Type B pancreatic cell (in vitro differentiated cells): ENCODE measurements at regions not wholly inside any gene's neighbourhood (a gene's known extent, or its start where the extent isn't known, plus 50 kb on each side); places are given as distances from the start of the nearest gene placed in this dataset.

Source experiments
- DNase-seq: peaks from one replicate; pipeline ENCODE4 v3.0.0; 2021; ENCODE audit warnings: mixed read lengths; ENCODE audit not compliant: unreplicated experiment; ENCODE audit errors: extremely low spot score
- H3K27ac Mint-ChIP-seq: 2 replicates; pipeline ENCODE4 v1.8.0; 2021; ENCODE audit warnings: mild to moderate bottlenecking, mixed read lengths
- H3K27me3 Mint-ChIP-seq: 2 replicates; pipeline ENCODE4 v1.8.0; 2021; ENCODE audit warnings: mixed read lengths
- H3K36me3 Mint-ChIP-seq: 2 replicates; pipeline ENCODE4 v1.8.0; 2021; ENCODE audit warnings: mixed read lengths
- H3K4me1 Mint-ChIP-seq: one replicate; pipeline ENCODE4 v1.8.0; 2021; ENCODE audit warnings: mixed read lengths; ENCODE audit not compliant: unreplicated experiment
- H3K4me3 Mint-ChIP-seq: 2 replicates; pipeline ENCODE4 v1.8.0; 2021; ENCODE audit warnings: mild to moderate bottlenecking, mixed read lengths
- H3K9me3 Mint-ChIP-seq: 2 replicates; pipeline ENCODE4 v1.8.0; 2021; ENCODE audit warnings: mixed read lengths
- TF ChIP-seq, protein P1 (sequence below): fragments of 200-600 bp; sonication (generic); conservative IDR thresholded peaks from 2 replicates; pipeline ENCODE4 v1.5.0; 2021; ENCODE audit warnings: antibody characterized with exemption, mild to moderate bottlenecking

DNA sequence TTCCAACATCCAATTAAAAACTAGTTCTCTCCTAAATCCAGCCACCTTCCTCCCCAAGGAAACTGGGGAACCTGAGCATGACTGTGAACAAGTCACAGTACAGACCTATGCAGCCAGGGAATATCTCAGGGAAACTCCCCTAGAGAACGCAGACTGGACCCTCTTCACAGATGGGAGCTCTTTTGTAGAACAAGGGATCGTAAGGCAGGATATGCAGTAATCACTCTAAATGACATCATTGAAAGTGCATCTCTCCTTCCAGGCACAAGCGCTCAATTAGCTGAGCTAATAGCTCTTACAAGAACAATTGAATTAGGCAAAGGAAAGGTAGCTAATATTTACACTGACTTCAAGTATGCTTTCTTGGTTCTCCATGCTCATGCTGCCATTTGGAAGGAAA lies 1331.7 kb downstream of the UQCRFS1 start:
- no peaks in the 10 kb centered on the region for H3K36me3 Mint-ChIP-seq
- no peaks in the 10 kb centered on the region for H3K27me3 Mint-ChIP-seq
- no peak for DNase-seq
- H3K9me3 Mint-ChIP-seq, result no peaks in the 10 kb centered on the region
- H3K4me3 Mint-ChIP-seq, result no peak overlapping the region
- H3K4me1 Mint-ChIP-seq, result no peaks in the 10 kb centered on the region
- TF ChIP-seq, protein P1, sequence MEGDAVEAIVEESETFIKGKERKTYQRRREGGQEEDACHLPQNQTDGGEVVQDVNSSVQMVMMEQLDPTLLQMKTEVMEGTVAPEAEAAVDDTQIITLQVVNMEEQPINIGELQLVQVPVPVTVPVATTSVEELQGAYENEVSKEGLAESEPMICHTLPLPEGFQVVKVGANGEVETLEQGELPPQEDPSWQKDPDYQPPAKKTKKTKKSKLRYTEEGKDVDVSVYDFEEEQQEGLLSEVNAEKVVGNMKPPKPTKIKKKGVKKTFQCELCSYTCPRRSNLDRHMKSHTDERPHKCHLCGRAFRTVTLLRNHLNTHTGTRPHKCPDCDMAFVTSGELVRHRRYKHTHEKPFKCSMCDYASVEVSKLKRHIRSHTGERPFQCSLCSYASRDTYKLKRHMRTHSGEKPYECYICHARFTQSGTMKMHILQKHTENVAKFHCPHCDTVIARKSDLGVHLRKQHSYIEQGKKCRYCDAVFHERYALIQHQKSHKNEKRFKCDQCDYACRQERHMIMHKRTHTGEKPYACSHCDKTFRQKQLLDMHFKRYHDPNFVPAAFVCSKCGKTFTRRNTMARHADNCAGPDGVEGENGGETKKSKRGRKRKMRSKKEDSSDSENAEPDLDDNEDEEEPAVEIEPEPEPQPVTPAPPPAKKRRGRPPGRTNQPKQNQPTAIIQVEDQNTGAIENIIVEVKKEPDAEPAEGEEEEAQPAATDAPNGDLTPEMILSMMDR, result no peak
- H3K27ac Mint-ChIP-seq, result no peak overlapping the region

DNA sequence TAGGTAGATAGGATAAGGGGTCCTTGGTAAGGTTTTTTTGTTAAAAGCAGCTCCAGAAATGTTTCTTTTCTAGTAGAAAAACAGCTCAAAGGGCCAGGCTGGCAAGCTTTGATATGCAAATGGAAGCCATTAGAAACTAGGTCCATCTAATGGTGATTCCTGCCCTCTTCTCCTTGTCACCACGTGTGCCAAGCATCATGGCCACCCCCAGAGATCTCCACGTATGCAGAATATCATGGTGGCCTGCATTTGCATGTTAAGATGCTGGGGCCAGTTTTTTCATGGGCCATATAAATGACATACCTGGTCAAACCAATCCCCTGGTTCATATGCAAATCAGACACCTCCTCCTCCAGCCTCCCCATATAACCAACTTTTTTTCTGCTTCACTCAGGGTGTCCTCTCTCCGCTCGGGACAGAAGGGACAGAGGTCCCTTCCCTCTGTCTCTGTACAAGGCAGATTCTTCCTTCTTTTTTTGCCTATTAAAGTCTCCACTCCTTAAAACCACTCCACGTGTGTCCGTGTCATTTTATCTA lies 1335.9 kb downstream of the UQCRFS1 start:
- no peak for DNase-seq
- H3K36me3 Mint-ChIP-seq, result no peaks in the 10 kb centered on the region
- TF ChIP-seq, protein P1, result no peak
- no peaks in the 10 kb centered on the region for H3K27me3 Mint-ChIP-seq
- H3K27ac Mint-ChIP-seq, result no peak overlapping the region
- H3K4me3 Mint-ChIP-seq, result no peak overlapping the region
- no peaks in the 10 kb centered on the region for H3K9me3 Mint-ChIP-seq
- H3K4me1 Mint-ChIP-seq, result no peaks in the 10 kb centered on the region

DNA sequence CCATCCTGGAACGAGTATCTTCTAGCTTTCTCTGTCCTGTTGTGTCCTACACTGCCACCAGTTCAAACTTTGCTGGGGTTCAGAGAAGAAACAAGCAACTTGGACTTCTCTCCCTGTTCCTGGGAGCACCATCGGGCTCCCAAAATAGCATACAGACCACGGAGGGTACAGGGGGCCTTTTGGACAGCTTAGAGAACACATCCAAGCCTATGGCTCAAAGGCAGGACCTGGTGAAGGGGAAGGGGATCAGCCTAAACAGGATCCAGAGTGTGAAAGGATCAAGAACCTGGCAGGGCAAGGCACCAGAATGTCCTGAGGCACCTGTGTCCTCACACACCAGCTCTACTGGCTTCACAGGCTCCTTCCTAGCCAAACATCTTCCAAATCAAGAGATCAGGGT lies 1336.5 kb downstream of the UQCRFS1 start:
- Mint-ChIP-seq H3K4me1 (no peaks in the 10 kb centered on the region), H3K36me3 (no peaks in the 10 kb centered on the region), H3K4me3 (no peak overlapping the region), H3K27me3 (no peaks in the 10 kb centered on the region), H3K27ac (no peak overlapping the region), H3K9me3 (no peaks in the 10 kb centered on the region)
- TF ChIP-seq, protein P1, result no peak
- no peak for DNase-seq

DNA sequence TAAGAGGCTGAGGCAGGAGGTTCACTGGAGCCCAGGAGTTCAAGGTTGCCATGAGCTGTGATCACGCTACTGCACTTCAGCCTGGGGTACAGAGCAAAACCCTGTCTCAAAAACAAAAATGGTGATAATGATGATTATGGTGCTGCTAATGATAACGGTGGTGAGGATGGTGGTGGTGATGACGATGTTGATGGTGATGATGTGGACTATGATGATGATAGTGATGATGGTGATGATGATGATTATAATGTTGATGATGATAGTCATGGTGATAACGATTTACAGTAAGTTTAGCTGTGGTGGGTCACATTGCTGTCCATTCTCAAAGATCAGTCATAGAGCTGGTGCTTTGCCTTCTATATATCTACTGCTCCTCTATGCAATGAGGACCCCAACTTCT lies 1340.6 kb downstream of the UQCRFS1 start:
- Mint-ChIP-seq H3K4me1 (no peaks in the 10 kb centered on the region), H3K27me3 (no peaks in the 10 kb centered on the region), H3K27ac (no peak overlapping the region), H3K4me3 (no peak overlapping the region), H3K9me3 (no peaks in the 10 kb centered on the region), H3K36me3 (no peaks in the 10 kb centered on the region)
- TF ChIP-seq, protein P1, result no peak
- DNase-seq, result no peak

DNA sequence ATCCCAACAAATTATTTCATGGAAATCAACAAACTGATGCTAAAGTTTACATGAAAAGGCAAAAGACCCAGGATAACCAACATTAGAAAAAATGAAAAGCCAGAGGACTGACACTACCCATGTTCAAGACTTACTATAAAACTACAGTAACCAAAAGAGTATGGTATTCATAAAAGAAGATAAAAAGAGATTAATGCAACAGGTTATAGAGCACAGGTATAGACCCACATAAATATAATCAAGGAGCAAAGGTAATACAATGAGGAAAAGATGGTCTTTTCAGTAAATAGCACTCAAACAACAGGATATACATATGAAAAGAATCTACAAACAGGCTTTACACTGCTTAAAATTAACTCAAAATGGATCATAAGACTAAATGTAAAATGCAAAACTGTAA lies 1342.7 kb downstream of the UQCRFS1 start:
- Mint-ChIP-seq H3K4me1 (no peaks in the 10 kb centered on the region), H3K4me3 (no peak overlapping the region), H3K27ac (no peak overlapping the region), H3K36me3 (no peaks in the 10 kb centered on the region), H3K9me3 (peaks cover 7% of the 10 kb centered on the region), H3K27me3 (no peaks in the 10 kb centered on the region)
- no peak for DNase-seq
- TF ChIP-seq, protein P1, result no peak

DNA sequence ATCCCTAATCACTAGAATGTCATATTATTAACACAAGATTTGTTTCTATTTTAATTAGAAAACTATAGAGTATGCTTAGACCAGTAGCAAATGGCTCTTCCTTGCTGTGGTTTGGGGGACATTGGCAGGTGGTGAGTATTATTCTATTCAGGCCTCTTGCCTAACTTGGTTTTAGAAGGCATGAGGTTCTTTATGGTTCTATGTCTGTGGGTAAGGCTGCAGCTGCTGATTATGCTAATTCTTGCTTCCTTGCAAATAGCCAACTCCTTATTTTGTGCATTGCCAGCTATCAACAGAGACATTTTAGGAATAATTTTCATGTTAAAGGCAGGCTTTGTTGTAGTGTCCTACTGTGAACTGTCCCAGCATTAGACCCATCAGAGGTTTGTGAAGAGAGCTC lies 1344.9 kb downstream of the UQCRFS1 start:
- H3K9me3 Mint-ChIP-seq, result peaks cover 7% of the 10 kb centered on the region
- H3K4me1 Mint-ChIP-seq, result no peaks in the 10 kb centered on the region
- H3K36me3 Mint-ChIP-seq, result no peaks in the 10 kb centered on the region
- TF ChIP-seq, protein P1, result no peak
- no peak overlapping the region for H3K4me3 Mint-ChIP-seq
- no peak for DNase-seq
- no peak overlapping the region for H3K27ac Mint-ChIP-seq
- H3K27me3 Mint-ChIP-seq, result no peaks in the 10 kb centered on the region
